IPS-18a (cell line): ENCODE measurements at regions not wholly inside any gene's neighbourhood (a gene's known extent, or its start where the extent isn't known, plus 50 kb on each side); places are given as distances from the start of the nearest gene placed in this dataset.

ENCODE experiments used
- H3K27ac ChIP-seq: one replicate; pipeline ENCODE4 v1.5.1; 2013; ENCODE audit warnings: low read length
- H3K27me3 ChIP-seq: one replicate; pipeline ENCODE4 v1.6.1; 2013; ENCODE audit warnings: mild to moderate bottlenecking, low read length; ENCODE audit not compliant: control insufficient read depth, insufficient read depth
- H3K36me3 ChIP-seq: one replicate; pipeline ENCODE4 v1.6.1; 2013; ENCODE audit warnings: low read depth, low read length; ENCODE audit not compliant: control insufficient read depth
- H3K4me1 ChIP-seq: one replicate; pipeline ENCODE4 v1.6.1; 2013; ENCODE audit warnings: low read depth, low read length; ENCODE audit not compliant: control insufficient read depth
- H3K4me3 ChIP-seq: one replicate; pipeline ENCODE4 v1.5.1; 2013; ENCODE audit warnings: low read length
- H3K9ac ChIP-seq: one replicate; pipeline ENCODE4 v1.6.1; 2013; ENCODE audit warnings: mild to moderate bottlenecking, low read length, moderate library complexity
- H3K9me3 ChIP-seq: one replicate; pipeline ENCODE4 v1.6.1; 2013; ENCODE audit warnings: low read depth, low read length; ENCODE audit not compliant: control insufficient read depth

DNA sequence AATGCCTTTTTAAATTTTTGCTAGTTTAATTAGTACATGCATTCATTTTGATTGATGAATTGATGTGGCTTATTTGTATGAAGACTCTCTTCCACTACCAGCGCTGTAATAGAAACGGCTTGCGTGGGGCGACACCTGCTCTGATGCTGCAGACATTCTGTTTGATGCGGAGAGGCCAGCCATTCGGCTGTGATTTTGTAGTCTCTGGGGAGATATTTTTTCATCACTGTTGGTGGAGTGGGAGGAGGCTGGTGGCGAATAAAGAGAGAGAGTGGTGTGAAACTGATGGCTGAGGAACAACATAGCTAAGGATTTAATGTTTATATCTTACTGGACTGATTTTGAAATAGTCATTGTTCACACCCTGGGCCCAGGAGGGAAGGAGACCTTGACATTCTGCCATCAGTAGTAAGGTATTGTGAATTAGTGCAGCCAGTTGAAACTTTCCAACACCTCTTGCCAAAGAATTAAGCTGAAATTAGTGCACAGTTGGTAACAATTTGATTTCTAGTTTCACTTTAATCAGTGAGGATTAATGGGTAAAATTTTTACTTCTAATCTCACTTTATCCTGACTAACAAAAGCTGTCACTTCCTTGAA is 224.1 kb downstream of the MTX2 start:
- Histone ChIP-seq H3K36me3 (no peaks in the 10 kb centered on the region), H3K4me3 (no peak overlapping the region), H3K9ac (no peak overlapping the region), H3K27me3 (peaks cover 37% of the 10 kb centered on the region), H3K9me3 (no peaks in the 10 kb centered on the region), H3K4me1 (peaks cover 15% of the 10 kb centered on the region), H3K27ac (no peak overlapping the region)

DNA sequence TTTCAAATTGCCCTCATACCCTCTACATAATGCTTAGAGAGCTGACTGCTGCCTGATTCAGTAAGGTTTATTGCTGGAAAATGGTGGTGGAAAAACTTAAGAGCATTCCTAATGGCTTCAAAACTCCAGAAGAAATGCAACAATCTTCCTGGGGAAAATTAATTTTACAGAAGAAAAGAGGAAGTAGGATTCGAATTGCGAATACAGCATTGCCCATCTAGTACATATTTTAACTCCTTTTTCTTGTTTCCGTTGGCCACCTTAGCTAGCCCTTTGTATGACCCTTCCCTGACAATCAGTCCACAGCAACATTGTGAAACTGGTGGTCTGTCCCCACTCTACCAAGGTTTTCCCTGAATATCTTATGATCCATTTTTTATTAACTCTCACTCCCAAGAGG is 224.7 kb downstream of the MTX2 start:
- H3K9me3 ChIP-seq = no peaks in the 10 kb centered on the region
- H3K27me3 ChIP-seq = peaks cover 31% of the 10 kb centered on the region
- no peaks in the 10 kb centered on the region for H3K36me3 ChIP-seq
- peaks cover 15% of the 10 kb centered on the region for H3K4me1 ChIP-seq
- H3K9ac ChIP-seq = no peak overlapping the region
- no peak overlapping the region for H3K27ac ChIP-seq
- no peak overlapping the region for H3K4me3 ChIP-seq

DNA sequence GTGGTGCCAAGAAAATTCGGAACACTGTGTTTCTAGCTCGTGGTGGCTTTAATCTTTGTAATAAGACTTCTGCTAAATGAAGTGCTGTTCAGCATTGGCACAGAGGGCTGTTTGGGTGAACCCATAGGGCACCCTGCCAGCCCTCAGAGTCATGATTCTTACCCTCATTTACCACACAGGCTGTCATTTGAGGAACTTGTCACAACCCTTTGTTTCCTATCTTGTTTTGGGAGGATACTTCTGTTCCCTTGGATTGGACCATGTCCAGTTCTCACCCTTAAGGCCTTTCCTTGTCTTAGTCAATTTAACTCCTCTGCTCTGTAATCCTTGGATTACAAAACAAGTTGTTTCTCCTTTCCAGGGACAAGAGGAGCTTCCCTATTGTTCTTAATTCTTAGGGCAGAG is 225.7 kb downstream of the MTX2 start:
- Histone ChIP-seq H3K4me3 (no peak overlapping the region), H3K9ac (no peak overlapping the region), H3K36me3 (no peaks in the 10 kb centered on the region), H3K4me1 (peaks cover 9% of the 10 kb centered on the region), H3K27ac (no peak overlapping the region), H3K27me3 (peaks cover 21% of the 10 kb centered on the region), H3K9me3 (no peaks in the 10 kb centered on the region)

DNA sequence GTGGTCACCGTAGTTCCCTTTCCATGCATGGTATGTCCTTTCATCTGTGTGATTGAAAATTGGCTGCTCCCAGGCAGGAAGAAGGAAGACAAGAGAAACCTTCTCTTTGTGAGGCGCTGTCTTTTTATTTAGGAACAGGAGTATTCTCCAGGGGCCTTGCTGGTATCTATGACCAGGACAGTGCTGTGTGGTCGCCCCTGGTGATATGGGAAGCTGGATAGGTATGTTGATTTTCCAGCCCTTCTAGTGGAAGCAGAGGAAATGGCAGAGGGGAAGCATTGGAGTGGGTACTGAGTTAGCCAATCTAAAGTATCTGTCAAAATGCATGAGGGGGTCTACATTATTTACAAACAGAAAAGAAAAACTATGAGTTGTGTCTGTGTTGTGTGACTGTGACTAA is 226.6 kb downstream of the MTX2 start:
- no peak overlapping the region for H3K27ac ChIP-seq
- no peak overlapping the region for H3K4me3 ChIP-seq
- no peaks in the 10 kb centered on the region for H3K9me3 ChIP-seq
- no peak overlapping the region for H3K9ac ChIP-seq
- H3K4me1 ChIP-seq = peaks cover 4% of the 10 kb centered on the region
- H3K27me3 ChIP-seq = peaks cover 12% of the 10 kb centered on the region
- H3K36me3 ChIP-seq = no peaks in the 10 kb centered on the region

DNA sequence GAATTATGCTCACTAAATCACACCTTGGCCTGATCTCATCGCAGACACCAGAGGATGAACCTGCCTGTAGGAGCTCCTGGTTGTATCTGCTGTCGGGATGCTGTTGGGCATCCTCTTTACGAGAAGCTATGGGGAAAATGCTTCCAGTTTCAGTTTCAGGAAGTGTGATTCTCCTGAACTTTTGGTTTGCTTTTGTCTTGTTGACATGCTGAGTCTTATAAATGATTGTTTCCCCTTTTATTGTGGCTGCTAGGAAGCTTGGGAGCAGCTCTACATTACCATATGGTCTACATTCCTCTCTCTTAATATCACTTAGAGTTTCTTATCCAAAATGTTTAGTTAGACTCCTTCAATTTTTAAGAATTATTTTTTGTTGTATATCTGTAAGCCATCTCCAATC is 227.5 kb downstream of the MTX2 start:
- Histone ChIP-seq H3K9ac (no peak overlapping the region), H3K27ac (no peak overlapping the region), H3K9me3 (no peaks in the 10 kb centered on the region), H3K4me3 (no peak overlapping the region), H3K4me1 (no peaks in the 10 kb centered on the region), H3K36me3 (no peaks in the 10 kb centered on the region), H3K27me3 (peaks cover 3% of the 10 kb centered on the region)

DNA sequence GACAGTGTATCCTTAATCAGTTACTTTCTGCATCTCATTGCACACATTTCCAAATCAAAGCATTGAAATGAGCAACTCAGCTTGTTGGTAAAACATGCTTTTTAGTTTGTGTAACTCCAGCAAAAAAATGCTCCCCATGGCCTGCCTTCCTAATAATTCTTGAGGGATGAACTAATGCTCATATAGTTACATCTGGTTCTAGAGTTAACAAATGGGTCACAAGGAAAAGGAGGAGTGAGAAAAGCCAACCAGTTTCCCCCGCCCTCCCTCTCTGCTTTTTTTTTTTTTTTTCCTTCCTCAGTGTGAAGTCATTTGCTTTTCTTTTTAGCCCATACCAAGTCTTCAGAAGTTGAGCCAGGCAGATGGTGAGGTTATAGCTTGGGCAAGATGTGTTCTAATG is 231.7 kb downstream of the MTX2 start:
- no peaks in the 10 kb centered on the region for H3K9me3 ChIP-seq
- H3K27me3 ChIP-seq = no peaks in the 10 kb centered on the region
- no peak overlapping the region for H3K9ac ChIP-seq
- H3K4me3 ChIP-seq = no peak overlapping the region
- H3K27ac ChIP-seq = no peak overlapping the region
- no peaks in the 10 kb centered on the region for H3K4me1 ChIP-seq
- H3K36me3 ChIP-seq = no peaks in the 10 kb centered on the region

DNA sequence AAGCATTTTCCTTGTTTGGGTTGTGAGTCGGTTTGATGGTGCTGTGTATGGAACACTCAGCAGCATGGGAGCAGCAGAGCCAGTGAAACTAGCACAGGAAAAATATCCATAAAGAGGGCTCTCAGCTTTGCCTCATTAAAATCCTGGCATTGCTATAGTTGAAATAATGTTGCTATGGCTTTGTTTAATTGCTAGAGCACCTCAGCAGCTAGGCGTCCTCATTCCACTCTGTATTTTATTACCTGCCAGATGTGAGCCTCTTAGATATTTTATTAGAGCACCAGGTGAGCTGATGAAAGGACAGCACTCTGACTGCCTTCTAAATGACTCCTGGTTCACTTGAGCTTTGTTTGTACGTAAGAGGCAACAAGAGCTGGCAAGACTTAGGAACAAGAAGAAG is 232.4 kb downstream of the MTX2 start:
- no peaks in the 10 kb centered on the region for H3K36me3 ChIP-seq
- no peak overlapping the region for H3K4me3 ChIP-seq
- H3K9ac ChIP-seq = no peak overlapping the region
- H3K27me3 ChIP-seq = no peaks in the 10 kb centered on the region
- no peaks in the 10 kb centered on the region for H3K4me1 ChIP-seq
- H3K27ac ChIP-seq = no peak overlapping the region
- no peaks in the 10 kb centered on the region for H3K9me3 ChIP-seq

DNA sequence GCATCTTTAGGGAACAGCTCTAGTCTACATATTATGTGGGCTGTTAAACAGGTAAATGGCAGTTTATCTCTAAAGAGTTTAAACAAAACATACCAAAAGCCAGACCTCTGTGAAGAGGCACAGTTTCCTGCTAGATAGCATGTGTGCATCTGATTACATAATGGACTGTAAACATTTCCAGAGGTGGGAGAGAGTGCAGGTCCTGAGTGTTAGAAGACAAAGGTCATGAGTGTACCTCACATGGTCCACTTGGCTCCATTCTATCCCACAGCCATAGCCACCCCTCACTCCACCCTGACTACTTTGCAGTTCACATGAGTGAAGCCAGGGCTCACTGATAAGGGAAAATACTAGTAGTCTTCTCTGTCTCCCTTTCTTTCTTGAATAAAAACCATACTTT is 233.4 kb downstream of the MTX2 start:
- Histone ChIP-seq H3K27me3 (no peaks in the 10 kb centered on the region), H3K27ac (no peak overlapping the region), H3K9me3 (no peaks in the 10 kb centered on the region), H3K4me3 (no peak overlapping the region), H3K4me1 (no peaks in the 10 kb centered on the region), H3K9ac (no peak overlapping the region), H3K36me3 (no peaks in the 10 kb centered on the region)

DNA sequence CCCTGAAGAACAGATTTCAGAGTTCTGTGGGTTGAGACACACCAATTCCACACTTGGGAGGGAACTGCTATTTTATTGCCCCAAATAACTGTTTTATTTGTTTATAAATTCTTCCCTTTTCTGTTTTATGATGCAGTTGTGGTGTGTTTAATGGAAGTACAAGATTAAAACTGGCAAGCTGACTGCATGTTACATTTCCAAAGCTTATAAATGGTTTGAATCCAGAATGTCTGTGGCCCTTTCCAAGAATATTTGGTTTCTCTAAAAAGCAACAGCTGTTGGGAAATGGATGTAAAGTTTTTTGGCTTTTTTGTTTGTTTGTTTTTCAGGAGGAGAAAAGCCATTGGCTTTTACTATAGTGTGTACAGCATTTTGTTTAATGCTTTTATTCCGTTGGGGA is 234.5 kb downstream of the MTX2 start:
- H3K27ac ChIP-seq = no peak overlapping the region

DNA sequence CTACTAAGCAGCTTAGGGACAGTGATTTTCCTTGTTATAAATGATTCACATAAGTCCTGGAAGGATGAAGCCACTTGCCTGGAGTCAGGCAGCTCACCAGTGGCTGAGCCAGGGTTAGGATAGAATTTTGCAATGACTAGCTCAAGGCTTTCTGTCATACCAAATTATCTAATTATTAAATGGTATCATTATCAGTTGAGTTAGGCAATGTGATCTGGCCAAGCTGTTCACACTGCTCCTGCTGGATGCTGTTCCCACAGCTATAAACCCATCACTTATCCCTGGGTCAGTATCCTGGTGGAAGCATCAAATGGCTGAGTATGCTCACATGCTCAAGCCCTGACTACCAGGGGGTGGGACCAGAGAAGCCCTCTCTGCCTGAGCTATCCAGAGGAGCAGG is 235.2 kb downstream of the MTX2 start:
- H3K4me3 ChIP-seq = no peak overlapping the region
- H3K4me1 ChIP-seq = no peaks in the 10 kb centered on the region
- no peak overlapping the region for H3K27ac ChIP-seq
- no peak overlapping the region for H3K9ac ChIP-seq
- no peaks in the 10 kb centered on the region for H3K27me3 ChIP-seq
- no peaks in the 10 kb centered on the region for H3K36me3 ChIP-seq
- no peaks in the 10 kb centered on the region for H3K9me3 ChIP-seq

More for the DNA sequence above, 234.5 kb downstream of the MTX2 start:
- H3K9me3 ChIP-seq = no peaks in the 10 kb centered on the region
- H3K9ac ChIP-seq = no peak overlapping the region
- no peaks in the 10 kb centered on the region for H3K4me1 ChIP-seq
- no peaks in the 10 kb centered on the region for H3K36me3 ChIP-seq
- H3K27me3 ChIP-seq = no peaks in the 10 kb centered on the region
- no peak overlapping the region for H3K4me3 ChIP-seq

DNA sequence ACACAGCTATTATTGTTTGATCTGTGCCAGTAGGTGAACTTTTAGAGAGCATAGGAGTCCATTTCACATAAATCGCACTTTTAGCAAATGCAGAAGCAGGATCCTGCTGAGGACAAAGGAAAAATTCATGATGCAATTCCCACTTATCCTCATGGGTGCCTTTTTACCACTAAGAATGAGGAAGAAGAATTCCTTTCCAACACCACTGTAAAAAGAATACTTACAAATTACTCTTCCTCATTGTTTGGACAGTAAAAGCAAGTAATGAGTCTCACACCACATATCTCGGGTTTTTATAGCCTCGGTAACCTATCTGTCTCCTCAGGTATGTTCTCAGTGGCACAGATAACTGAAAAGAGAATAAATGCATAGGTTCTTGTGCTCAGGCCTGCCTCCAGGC is 238.5 kb downstream of the MTX2 start:
- H3K36me3 ChIP-seq = no peaks in the 10 kb centered on the region
- no peaks in the 10 kb centered on the region for H3K27me3 ChIP-seq
- H3K27ac ChIP-seq = no peak overlapping the region
- H3K4me1 ChIP-seq = no peaks in the 10 kb centered on the region
- H3K9me3 ChIP-seq = no peaks in the 10 kb centered on the region
- H3K9ac ChIP-seq = no peak overlapping the region
- H3K4me3 ChIP-seq = no peak overlapping the region

DNA sequence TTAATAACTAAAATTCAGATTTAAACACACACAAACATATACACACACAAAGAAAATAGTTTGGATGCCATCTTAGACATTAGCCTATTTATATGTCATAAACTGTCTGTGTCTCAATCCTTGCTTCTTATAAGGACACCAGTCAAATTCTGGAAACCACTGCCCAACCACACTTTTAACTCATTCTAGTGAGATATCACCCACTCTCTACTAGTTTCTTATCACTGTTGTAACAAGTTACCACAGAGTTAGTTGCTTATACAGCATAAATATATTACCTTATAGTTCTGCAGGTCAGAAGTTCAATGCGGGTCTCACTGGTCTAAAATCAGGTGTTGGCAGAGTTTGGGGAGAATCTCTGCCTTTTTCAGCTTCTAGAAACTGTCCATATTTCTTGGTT is 239.1 kb downstream of the MTX2 start:
- Histone ChIP-seq H3K4me1 (no peaks in the 10 kb centered on the region), H3K4me3 (no peak overlapping the region), H3K9me3 (no peaks in the 10 kb centered on the region), H3K9ac (no peak overlapping the region), H3K27me3 (no peaks in the 10 kb centered on the region), H3K36me3 (no peaks in the 10 kb centered on the region), H3K27ac (no peak overlapping the region)
